IPS DF 6.9 (cell line): ENCODE measurements at regions not wholly inside any gene's neighbourhood (a gene's known extent, or its start where the extent isn't known, plus 50 kb on each side); places are given as distances from the start of the nearest gene placed in this dataset.

Experiments
- DNase-seq: peaks from one replicate; pipeline ENCODE4 v3.0.0-alpha.2; 2013; ENCODE audit warnings: low read depth, low spot score
- H3K27ac ChIP-seq: one replicate; pipeline ENCODE4 v1.5.1; 2013; ENCODE audit warnings: low read length, control low read depth
- H3K27me3 ChIP-seq: 2 replicates; pipeline ENCODE4 v1.6.1; 2013; ENCODE audit warnings: mild to moderate bottlenecking, low read length; ENCODE audit not compliant: control insufficient read depth, insufficient read depth
- H3K36me3 ChIP-seq: 2 replicates; pipeline ENCODE4 v1.6.1; 2013; ENCODE audit warnings: low read length; ENCODE audit not compliant: control insufficient read depth, insufficient read depth
- H3K4me1 ChIP-seq: 2 replicates; pipeline ENCODE4 v1.6.1; 2013; ENCODE audit warnings: low read length; ENCODE audit not compliant: control insufficient read depth, insufficient read depth
- H3K4me3 ChIP-seq: 2 replicates; pipeline ENCODE4 v1.5.1; 2013; ENCODE audit warnings: mild to moderate bottlenecking, low read length
- H3K9me3 ChIP-seq: 2 replicates; pipeline ENCODE4 v1.6.1; 2013; ENCODE audit warnings: low read length, inconsistent platforms; ENCODE audit not compliant: control insufficient read depth, insufficient read depth
- WGBS: extraction: QIAGEN DNeasy Blood & Tissue Kit; methylation state at CpG from one replicate; pipeline ENCODE4 v1.1.7; 2013; ENCODE audit warnings: mixed read lengths, missing lambda C conversion rate; ENCODE audit not compliant: insufficient read length, insufficient coverage; 5-methylcytosine and 5-hydroxymethylcytosine counted together

DNA sequence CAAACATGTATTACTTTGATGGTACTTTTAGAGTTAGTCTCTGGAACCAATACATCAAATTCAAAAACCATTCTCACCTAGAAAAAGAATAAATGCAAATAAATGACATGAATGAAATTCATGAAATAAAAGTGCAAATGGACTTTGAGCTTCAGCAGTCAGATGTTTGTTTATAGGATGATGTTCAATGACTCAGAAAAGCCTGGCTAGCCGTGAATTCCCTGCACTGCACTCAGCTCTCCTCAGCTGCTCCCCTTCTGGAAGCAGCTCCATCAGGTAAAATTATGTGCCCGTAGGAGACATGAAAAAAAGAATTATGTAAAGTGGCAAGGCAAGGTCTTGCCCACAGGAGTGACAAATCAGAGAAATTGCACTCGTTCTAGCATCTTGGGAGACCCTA lies 390.6 kb downstream of the GPM6A start:
- no peak for DNase-seq
- no peak overlapping the region for H3K4me3 ChIP-seq
- no CpG with 5 or more reads among the region's 3 CpGs for WGBS
- H3K27me3 ChIP-seq, result no peaks in the 10 kb centered on the region
- no peaks in the 10 kb centered on the region for H3K4me1 ChIP-seq
- H3K9me3 ChIP-seq, result no peaks in the 10 kb centered on the region
- H3K27ac ChIP-seq, result no peak overlapping the region
- no peaks in the 10 kb centered on the region for H3K36me3 ChIP-seq

GRCh38 chr4:175422331-175422730 lies 389.7 kb downstream of the GPM6A start:
- no peak overlapping the region for H3K27ac ChIP-seq
- WGBS, result no CpG with 5 or more reads among the region's 2 CpGs

DNA sequence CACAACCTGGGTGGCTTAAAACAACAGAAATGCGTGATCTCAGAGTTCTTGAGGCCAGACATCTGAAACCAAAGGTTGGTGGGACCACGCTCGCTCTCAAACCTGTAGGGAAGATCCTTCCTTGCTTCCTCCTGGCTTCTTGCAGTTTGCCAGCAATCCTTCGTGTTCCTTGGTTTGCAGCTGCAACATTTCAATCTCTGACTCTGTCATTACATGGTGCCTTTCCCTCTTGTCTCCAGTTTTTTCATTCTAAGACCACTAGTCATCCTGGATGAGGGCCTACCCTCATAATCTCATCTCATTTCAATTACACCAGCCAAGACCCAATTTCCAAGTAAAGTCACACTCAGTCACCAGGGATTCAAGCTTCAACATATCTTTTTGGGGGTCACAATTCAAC lies 388.0 kb downstream of the GPM6A start:
- Histone ChIP-seq H3K4me3 (no peak overlapping the region), H3K4me1 (no peaks in the 10 kb centered on the region), H3K27me3 (no peaks in the 10 kb centered on the region), H3K9me3 (no peaks in the 10 kb centered on the region), H3K36me3 (no peaks in the 10 kb centered on the region), H3K27ac (no peak overlapping the region)
- WGBS, result no CpG with 5 or more reads among the region's 4 CpGs
- no peak for DNase-seq

More at GRCh38 chr4:175422331-175422730, 389.7 kb downstream of the GPM6A start:
- Histone ChIP-seq H3K27me3 (no peaks in the 10 kb centered on the region), H3K4me1 (no peaks in the 10 kb centered on the region), H3K9me3 (no peaks in the 10 kb centered on the region), H3K4me3 (no peak overlapping the region), H3K36me3 (no peaks in the 10 kb centered on the region)
- DNase-seq, result no peak

GRCh38 chr4:175427751-175428150 lies 384.3 kb downstream of the GPM6A start:
- WGBS, result no CpG with 5 or more reads among the region's 44 CpGs
- no peak overlapping the region for H3K4me3 ChIP-seq
- no peaks in the 10 kb centered on the region for H3K4me1 ChIP-seq
- H3K9me3 ChIP-seq, result no peaks in the 10 kb centered on the region
- no peaks in the 10 kb centered on the region for H3K27me3 ChIP-seq
- no peak for DNase-seq
- H3K36me3 ChIP-seq, result no peaks in the 10 kb centered on the region
- no peak overlapping the region for H3K27ac ChIP-seq

GRCh38 chr4:175431694-175432093 lies 380.4 kb downstream of the GPM6A start:
- no peak overlapping the region for H3K27ac ChIP-seq
- H3K36me3 ChIP-seq, result no peaks in the 10 kb centered on the region
- no peak overlapping the region for H3K4me3 ChIP-seq
- WGBS, result no CpG with 5 or more reads among the region's 1 CpG
- no peaks in the 10 kb centered on the region for H3K4me1 ChIP-seq
- no peaks in the 10 kb centered on the region for H3K27me3 ChIP-seq
- no peaks in the 10 kb centered on the region for H3K9me3 ChIP-seq
- no peak for DNase-seq

- Histone ChIP-seq H3K36me3 (no peaks in the 10 kb centered on the region), H3K4me1 (no peaks in the 10 kb centered on the region), H3K9me3 (no peaks in the 10 kb centered on the region), H3K27ac (no peak overlapping the region), H3K4me3 (no peak overlapping the region), H3K27me3 (no peaks in the 10 kb centered on the region)
- DNase-seq, result no peak
- no CpG with 5 or more reads among the region's 4 CpGs for WGBS
Observed at GRCh38 chr4:175435381-175435783, 376.7 kb downstream of the GPM6A start.

- H3K36me3 ChIP-seq, result no peaks in the 10 kb centered on the region
- H3K27me3 ChIP-seq, result no peaks in the 10 kb centered on the region
- no CpG with 5 or more reads among the region's 1 CpG for WGBS
- no peak for DNase-seq
- H3K9me3 ChIP-seq, result no peaks in the 10 kb centered on the region
- no peaks in the 10 kb centered on the region for H3K4me1 ChIP-seq
- no peak overlapping the region for H3K27ac ChIP-seq
- no peak overlapping the region for H3K4me3 ChIP-seq
Observed at GRCh38 chr4:175436196-175436595, 375.9 kb downstream of the GPM6A start.

GRCh38 chr4:175440786-175441185 lies 371.3 kb downstream of the GPM6A start:
- no peaks in the 10 kb centered on the region for H3K9me3 ChIP-seq
- no peak overlapping the region for H3K27ac ChIP-seq
- no CpG with 5 or more reads among the region's 2 CpGs for WGBS
- no peaks in the 10 kb centered on the region for H3K27me3 ChIP-seq
- no peak for DNase-seq
- no peaks in the 10 kb centered on the region for H3K4me1 ChIP-seq
- H3K4me3 ChIP-seq, result no peak overlapping the region
- H3K36me3 ChIP-seq, result no peaks in the 10 kb centered on the region

DNA sequence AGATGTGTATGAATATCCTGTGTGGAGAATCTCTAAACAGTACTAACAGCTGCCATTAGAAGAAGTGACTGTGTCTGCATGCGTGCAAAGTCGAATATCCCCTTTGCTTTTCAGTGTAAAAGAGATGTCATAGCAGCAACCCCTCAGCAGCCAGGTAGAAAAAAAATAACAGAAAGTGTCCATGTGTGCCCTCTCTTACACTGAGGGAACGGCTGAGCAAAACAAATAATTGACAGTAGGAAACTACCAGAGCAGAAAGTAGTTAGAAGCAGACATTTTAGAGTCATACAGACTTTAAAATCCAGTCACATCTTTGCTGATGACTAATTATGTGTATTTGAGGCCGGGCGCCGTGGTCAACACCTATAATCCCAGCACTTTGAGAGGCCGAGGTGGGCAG lies 370.8 kb downstream of the GPM6A start:
- H3K27me3 ChIP-seq, result no peaks in the 10 kb centered on the region
- no CpG with 5 or more reads among the region's 7 CpGs for WGBS
- no peaks in the 10 kb centered on the region for H3K36me3 ChIP-seq
- no peak overlapping the region for H3K27ac ChIP-seq
- no peaks in the 10 kb centered on the region for H3K4me1 ChIP-seq
- H3K4me3 ChIP-seq, result no peak overlapping the region
- no peaks in the 10 kb centered on the region for H3K9me3 ChIP-seq
- DNase-seq, result no peak

- Histone ChIP-seq H3K27ac (no peak overlapping the region), H3K27me3 (no peaks in the 10 kb centered on the region), H3K9me3 (no peaks in the 10 kb centered on the region), H3K4me1 (no peaks in the 10 kb centered on the region), H3K36me3 (no peaks in the 10 kb centered on the region), H3K4me3 (no peak overlapping the region)
- DNase-seq, result no peak
- no CpG with 5 or more reads among the region's 3 CpGs for WGBS
Observed at GRCh38 chr4:175443547-175443946, 368.5 kb downstream of the GPM6A start.

- WGBS, result no CpG with 5 or more reads among the region's 4 CpGs
- H3K9me3 ChIP-seq, result no peaks in the 10 kb centered on the region
Observed at GRCh38 chr4:175444512-175444911, 367.6 kb downstream of the GPM6A start.

More at GRCh38 chr4:175444512-175444911, 367.6 kb downstream of the GPM6A start:
- no peaks in the 10 kb centered on the region for H3K27me3 ChIP-seq
- no peaks in the 10 kb centered on the region for H3K36me3 ChIP-seq
- no peak overlapping the region for H3K27ac ChIP-seq
- H3K4me3 ChIP-seq, result no peak overlapping the region
- no peaks in the 10 kb centered on the region for H3K4me1 ChIP-seq
- no peak for DNase-seq
